HG03571 (cell line): ENCODE measurements at regions not wholly inside any gene's neighbourhood (a gene's known extent, or its start where the extent isn't known, plus 50 kb on each side); places are given as distances from the start of the nearest gene placed in this dataset.
"Not testable (repeated sequence)": the region's sequence is repeated elsewhere in the genome, so short reads cannot be mapped to it uniquely, and the experiment has no call there.

Source experiments
- ATAC-seq: cut with Tn5 transposase; IDR thresholded peaks from one replicate; pipeline ENCODE4 v1.9.1; 2021; ENCODE audit not compliant: unreplicated experiment

- ATAC-seq = no peak
Observed at GRCh38 chr5:92836855-92837755, 743.9 kb downstream of the NR2F1-AS1 start.

DNA sequence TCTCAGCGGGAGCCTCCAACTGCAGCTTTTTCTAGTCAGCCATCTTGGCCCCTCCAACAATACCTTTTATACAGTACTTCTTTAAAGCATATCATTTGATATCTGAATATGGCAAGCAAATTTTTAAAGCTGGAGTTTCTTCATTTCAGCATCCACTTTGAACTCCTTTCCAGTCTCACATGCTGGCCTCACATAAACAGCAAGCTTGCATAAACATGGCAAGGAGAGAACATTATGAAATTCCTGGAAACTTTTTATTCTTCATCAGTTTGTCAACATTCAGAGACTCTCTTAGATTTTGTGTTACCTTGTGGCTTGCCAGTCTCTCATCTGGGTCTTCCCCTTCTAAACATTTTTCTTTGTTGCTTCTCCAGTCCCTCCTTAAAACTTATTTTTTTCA, 745.3 kb downstream of the NR2F1-AS1 start:
- no peak for ATAC-seq

DNA sequence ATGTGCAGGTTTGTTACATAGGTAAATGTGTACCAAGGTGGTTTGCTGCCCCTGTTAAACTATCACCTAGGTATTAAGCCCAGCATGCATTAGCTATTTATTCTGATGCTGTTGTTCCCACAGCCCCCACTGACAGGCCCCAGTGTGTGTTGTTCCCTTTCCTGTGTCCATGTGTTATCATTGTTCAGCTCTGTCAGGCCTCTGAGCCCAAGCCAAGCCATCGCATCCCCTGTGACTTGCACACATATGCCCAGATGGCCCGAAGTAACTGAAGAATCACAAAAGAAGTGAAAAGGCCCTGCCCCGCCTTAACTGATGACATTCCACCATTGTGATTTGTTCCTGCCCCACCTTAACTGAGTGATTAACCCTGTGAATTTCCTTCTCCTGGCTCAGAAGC, 757.5 kb downstream of the NR2F1-AS1 start:
- ATAC-seq = not testable (repeated sequence)

DNA sequence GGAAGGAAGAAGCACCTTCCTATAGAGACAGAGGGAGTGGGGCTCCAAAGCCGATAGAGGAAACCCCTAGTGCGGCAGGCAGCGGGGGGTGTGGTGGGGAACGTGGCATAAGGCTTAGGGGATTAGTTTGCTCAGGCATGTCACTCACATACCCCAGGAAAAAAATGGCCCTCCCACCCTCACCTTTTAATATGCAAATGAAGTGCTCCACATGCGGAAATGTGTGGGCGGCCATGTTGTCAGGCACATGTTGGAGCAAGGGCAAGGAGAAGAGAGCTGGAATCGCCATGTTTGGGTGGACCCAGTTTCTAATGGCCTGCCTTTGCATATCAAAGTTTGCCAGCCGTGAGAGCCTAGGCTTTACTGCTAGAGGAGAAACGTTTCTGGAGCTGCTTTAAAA, 758.8 kb downstream of the NR2F1-AS1 start:
- no peak for ATAC-seq

DNA sequence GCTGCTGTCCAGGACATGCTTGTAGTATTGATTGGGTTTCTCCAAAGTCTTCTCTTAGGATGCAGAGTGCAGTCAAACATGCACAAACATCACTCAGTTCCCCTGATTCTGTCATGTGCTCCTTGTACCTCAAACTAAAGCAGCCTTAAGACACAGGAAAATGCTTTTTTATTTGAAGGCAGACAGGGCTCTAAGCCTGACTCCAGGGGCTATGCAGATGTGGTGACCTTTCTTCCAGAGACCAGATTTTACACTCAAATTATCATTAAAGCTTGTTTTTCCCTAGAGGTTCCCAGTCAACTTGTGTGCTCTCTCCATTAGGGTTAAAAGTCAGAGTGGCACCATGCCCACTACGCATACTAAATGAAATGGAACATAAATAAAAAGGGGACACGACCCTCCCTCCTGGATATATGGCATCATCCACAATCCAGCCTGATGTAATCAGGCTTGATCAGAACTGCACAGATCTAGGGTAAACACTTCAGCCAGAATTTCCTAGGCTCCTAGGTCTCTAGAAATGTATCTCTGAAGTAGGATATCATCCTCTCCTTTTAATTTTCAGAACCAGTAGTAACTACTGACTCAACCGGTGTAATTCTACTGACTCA, 771.1 kb downstream of the NR2F1-AS1 start:
- ATAC-seq = no peak

- no peak for ATAC-seq
Observed at GRCh38 chr5:92808474-92808873, 772.5 kb downstream of the NR2F1-AS1 start.

DNA sequence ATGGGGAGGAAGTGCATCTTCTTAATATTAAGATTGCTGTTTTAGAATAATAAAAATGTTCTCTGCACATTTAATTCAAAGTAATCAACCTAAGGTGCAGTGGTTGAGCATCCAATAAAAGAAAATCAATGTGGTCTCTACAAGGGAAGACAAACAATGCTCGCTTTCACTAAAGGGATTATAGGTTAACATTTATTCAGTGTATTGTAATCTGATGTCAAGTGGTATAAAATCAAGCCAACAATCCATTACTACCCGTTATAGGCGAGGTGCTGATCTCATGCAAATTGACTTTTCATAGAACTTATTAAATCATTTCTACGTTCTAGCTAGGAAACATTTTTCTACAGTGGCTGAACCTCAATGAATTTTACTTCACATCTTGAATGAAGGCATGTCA, 773.9 kb downstream of the NR2F1-AS1 start:
- no peak for ATAC-seq

- ATAC-seq = no peak
Observed at GRCh38 chr5:92805446-92805845, 775.6 kb downstream of the NR2F1-AS1 start.

- no peak for ATAC-seq
Observed at GRCh38 chr5:92801911-92802310, 779.1 kb downstream of the NR2F1-AS1 start.

GRCh38 chr5:92800365-92800764, 780.7 kb downstream of the NR2F1-AS1 start:
- no peak for ATAC-seq

DNA sequence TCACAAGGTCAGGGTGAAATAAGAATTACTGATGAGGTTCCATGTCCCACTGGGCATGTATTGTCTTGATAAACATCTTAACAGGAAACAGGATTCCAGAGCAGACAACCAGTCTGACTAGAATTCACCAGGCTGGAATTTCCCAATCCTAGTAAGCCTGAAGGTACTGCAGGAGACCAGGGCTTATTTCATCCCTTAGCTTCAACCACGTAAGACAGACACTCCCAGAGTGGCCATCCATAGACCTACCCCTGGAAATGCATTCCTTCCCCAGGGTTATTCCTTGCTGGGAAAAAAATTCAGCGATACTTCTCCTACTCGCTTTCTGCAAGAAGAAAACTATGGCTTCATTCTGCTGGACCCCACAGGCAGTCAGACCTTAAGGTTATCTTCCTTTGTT, 785.4 kb downstream of the NR2F1-AS1 start:
- no peak for ATAC-seq

GRCh38 chr5:92780057-92780456, 801.0 kb downstream of the NR2F1-AS1 start:
- no peak for ATAC-seq

DNA sequence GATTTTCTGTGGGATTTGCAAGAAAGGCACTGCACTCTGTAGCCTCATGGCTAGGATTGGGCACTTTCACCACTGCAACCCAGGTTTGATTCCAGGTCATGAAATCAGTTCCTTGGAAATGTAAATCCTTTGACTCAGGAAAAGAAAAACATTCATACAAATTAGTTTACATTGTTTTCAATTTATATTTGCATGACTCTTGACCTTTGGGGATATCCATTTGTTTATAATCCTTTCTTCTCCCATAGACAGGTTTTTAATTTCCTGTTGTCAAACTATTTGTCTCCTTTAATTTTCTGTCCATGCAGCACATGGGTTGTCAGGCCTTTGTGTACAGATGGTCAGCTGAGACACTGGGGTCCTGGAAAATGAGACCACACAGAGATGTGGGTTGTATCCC, 801.5 kb downstream of the NR2F1-AS1 start:
- no peak for ATAC-seq

DNA sequence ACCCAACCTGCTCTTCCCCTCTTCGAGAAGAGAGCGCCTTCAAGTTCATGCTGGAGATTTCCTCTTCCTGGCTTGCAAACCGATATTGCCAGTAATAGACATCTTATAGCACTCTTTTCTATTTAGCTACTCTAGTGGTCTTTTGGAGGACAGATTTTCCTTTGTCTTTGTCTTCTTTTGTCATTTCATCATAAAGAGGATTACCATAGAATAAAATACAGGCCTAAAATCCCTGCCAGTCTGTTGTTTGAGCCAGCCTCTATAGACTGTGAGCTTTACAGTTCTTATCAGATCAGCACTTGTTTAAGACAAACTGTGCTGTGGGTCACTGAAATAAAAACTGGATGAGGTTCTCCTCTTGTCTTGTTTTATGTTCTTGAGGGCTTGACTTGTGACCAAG, 802.8 kb downstream of the NR2F1-AS1 start:
- ATAC-seq = no peak

- ATAC-seq = no peak
Observed at GRCh38 chr5:92777421-92777820, 803.6 kb downstream of the NR2F1-AS1 start.

DNA sequence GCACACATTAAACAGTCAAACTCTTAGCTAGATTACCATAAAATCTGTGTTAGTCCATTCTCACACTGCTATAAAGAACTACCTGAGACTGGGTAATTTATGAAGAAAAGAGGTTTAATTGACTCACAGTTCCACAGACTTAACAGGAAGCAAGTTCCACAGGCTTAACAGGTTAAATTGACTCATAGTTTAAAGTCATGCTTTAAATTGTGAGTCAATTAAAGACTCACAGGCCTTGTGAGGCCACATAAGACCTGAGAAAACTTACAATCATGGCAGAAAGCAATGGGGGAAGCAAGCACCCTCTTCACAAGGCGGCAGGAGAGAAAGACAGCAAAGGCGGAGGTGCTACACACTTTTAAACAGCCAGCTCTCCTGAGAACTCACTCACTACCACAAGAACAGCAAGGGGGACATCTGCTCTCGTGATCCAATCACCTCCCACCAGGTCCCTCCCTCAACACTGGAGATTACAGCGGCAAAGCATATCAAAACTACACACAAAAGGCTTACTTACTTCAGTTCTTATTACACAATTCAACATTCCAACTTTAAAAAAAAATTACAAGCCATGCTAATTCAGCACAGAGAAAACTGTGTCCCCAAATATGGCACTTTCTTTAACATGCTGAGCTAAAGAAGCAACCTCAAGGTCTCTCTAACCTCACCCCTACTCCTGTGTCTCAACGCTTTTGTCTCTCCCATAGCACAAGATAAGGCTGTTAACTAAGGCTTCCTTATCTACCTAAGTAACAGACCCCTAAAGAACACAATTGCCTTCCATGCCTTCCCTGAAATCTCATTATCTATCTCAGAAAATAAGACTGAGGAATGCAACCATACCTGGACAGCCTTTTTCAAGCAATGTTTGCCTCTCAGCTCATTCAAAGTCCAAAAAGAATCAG, 805.1 kb downstream of the NR2F1-AS1 start:
- no peak for ATAC-seq

DNA sequence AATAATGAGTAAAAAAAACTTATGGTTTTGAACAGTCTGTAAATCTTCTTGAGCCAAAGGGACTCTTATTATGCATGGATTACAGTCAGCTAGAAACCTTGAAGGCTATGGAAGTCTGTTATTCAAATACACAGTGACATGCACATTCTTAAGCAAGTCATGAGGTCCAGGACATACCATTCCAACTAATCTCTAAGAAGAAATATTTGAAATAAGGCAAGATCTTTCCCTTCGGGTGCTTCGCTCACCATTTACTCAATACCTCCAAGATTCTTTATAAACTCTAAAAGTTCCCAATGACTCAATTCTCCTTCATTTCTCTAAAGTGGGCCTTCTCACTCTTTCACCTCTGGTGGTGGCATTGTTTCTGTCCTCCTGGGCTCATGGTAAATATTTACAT, 811.0 kb downstream of the NR2F1-AS1 start:
- ATAC-seq = no peak

DNA sequence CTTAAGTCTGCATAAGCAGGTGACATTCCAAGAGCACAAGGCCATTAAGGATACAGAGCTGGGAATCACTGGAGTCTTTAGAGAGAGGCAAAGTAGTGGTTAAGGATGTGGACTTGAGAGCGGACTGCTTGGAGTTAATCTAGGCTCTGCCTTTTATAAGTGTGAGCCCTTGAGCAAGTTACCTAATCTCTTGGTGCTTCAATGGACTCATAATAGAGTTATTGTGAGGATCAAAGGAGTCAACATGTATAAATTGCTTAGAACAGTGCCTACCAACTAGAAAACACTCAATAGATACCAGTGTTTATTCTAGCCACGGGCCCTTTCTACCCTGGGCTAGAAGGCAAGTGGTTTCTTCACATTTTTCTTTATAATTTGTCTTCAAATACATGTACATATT, 819.4 kb downstream of the NR2F1-AS1 start:
- no peak for ATAC-seq

- no peak for ATAC-seq
Observed at GRCh38 chr5:92760550-92760949, 820.5 kb downstream of the NR2F1-AS1 start.

- ATAC-seq = no peak
Observed at GRCh38 chr5:92758552-92758951, 822.5 kb downstream of the NR2F1-AS1 start.

- no peak for ATAC-seq
Observed at GRCh38 chr5:92749943-92750342, 831.1 kb downstream of the NR2F1-AS1 start.
